NCI-H1436 treated with DMSO at 0.1 percent for 48 hours (cell line): ENCODE measurements at regions not wholly inside any gene's neighbourhood (a gene's known extent, or its start where the extent isn't known, plus 50 kb on each side); places are given as distances from the start of the nearest gene placed in this dataset.

ENCODE experiments used
- DNase-seq: peaks from one replicate; lab custom pipeline; 2025; lab: John Stamatoyannopoulos, UW

- DNase-seq = no peak
Observed at GRCh38 chr5:127993476-127993875, 90.1 kb upstream of the SLC12A2 start.

- DNase-seq = no peak
Observed at GRCh38 chr5:127994087-127994660, 89.4 kb upstream of the SLC12A2 start.

DNA sequence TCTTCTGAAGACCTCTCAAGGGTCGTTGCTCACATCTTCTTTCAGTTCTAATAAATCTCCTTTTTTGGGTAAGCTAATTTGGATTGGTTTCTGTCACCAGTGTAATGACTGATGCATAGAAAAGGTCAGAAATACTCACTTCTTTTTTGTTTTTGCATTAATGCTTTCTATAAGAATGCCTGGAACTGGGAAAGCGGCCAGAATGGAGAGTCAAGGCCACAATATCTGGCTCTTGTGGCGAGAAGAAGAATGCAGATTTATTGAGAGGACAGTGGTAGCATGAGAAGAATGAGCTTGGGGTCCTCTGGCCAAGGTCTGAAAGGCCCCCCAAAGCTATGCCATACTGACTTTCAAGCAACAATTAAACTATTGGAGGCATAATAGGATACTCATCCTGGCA lies 88.0 kb upstream of the SLC12A2 start:
- no peak for DNase-seq

- DNase-seq = peak; percentile 17
Observed at GRCh38 chr5:127997201-127997704, 86.3 kb upstream of the SLC12A2 start.

GRCh38 chr5:127998950-127999615 lies 84.5 kb upstream of the SLC12A2 start:
- DNase-seq = no peak

GRCh38 chr5:127999909-128000308 lies 83.7 kb upstream of the SLC12A2 start:
- no peak for DNase-seq

GRCh38 chr5:128002425-128002824 lies 81.1 kb upstream of the SLC12A2 start:
- DNase-seq = peak; percentile 81

GRCh38 chr5:128007939-128008338 lies 75.6 kb upstream of the SLC12A2 start:
- DNase-seq = no peak

DNA sequence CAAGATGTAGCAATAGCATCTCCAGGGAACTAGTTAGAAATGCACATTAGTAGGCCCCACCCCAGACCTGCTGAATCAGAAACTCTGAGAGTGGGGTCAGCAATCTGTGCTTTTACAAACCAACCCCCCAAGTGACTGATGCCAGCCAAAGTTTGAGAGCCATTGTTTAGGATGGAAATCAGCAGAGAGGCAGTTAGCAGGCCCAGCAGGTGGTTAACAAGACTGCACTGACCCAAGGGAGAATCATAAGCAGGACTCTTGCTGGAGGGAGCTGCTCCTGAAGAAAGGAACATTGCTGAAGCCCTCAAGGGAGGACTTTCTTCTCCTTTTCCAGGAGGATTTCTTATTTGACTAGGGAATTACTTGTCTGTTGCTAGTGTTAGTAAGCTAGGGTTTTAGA lies 74.2 kb upstream of the SLC12A2 start:
- no peak for DNase-seq

DNA sequence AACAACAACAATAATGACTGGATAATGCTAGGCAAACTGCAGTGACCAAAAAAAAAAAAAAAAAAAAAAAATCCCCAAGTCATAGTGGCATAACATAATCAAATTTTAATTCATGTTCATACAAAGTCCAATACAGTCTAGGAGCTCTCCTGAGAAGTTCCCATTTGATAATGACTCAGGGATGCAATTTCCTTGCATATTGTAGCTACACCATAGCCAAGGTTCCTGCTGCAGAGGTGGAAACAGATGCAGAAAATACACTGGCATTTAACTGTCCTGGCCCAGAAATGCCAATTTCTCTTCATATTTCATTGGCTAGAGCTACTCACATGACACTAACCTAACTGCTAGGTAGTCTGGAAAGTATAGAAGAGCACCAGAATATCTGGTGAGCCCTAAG lies 72.2 kb upstream of the SLC12A2 start:
- no peak for DNase-seq

- no peak for DNase-seq
Observed at GRCh38 chr5:128014578-128014977, 69.0 kb upstream of the SLC12A2 start.

GRCh38 chr5:128015478-128015877 lies 68.1 kb upstream of the SLC12A2 start:
- peak; percentile 2 for DNase-seq

GRCh38 chr5:128015978-128016377 lies 67.6 kb upstream of the SLC12A2 start:
- no peak for DNase-seq

DNA sequence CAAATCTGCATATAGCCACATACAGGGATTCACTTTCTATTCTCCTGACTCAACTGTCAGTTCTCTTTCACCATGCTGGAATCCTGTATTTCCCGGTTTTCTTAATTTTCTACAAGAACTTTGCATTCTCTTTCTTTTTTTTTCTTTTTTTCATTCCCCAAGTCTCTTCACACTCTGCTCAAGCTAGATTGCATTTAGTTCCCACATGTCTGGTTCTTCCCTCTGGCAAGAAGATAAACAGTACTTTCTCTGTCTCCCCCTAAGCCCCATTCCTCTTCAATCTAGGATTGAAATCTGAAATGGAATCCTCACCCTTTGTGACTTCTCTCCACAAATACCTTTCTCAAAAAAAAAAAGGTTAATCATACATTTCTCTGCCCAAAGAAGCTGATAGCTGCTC lies 64.2 kb upstream of the SLC12A2 start:
- no peak for DNase-seq

GRCh38 chr5:128020012-128020411 lies 63.6 kb upstream of the SLC12A2 start:
- DNase-seq = no peak

DNA sequence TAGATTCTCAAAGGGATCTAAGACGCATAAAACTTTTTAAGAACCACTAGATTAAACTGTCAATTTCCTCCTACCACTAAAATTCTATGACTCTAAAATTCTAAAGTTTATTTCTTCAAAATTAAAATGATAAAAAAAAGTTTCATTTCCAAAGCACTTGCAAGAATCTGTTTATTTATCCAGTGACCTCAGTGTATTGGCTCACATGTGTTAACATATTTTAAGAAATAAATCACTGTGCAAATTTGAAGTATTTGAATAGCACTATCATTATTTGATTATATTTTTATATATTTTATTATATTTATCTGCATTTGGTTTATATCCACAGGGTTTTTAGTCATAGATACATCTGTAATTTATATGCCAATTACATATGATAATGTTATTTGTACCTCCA lies 62.2 kb upstream of the SLC12A2 start:
- no peak for DNase-seq
